ENCODE measurements at regions not wholly inside any gene's neighbourhood (a gene's known extent, or its start where the extent isn't known, plus 50 kb on each side); places are given as distances from the start of the nearest gene placed in this dataset.
"Not testable (repeated sequence)": the region's sequence is repeated elsewhere in the genome, so short reads cannot be mapped to it uniquely, and the experiment has no call there.

DNA sequence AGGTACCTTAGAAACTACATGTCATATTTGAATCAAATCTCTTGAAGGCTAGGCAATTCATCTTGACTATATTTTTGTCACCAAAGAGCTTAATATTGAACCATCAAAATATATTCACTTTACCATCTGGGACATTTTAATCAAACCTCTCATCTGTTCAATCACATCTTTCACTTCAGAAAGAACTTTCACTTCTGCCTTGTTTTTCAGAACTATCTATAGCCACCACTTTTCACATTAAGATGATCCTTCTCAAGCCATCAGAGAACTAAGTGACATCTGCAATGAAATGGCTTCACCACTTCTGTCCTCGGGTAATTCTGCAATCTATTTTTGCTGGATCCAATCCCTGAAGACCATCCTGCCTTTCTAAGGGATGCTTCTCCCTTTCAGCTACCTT is 57.8 kb downstream of the OR2B2 start:
- no peaks in the 10 kb centered on the region for H3K27me3 Mint-ChIP-seq
- H3K9me3 Mint-ChIP-seq = no peaks in the 10 kb centered on the region
- peak overlapping the region; percentile 23 for H3K27ac Mint-ChIP-seq
- H3K36me3 Mint-ChIP-seq = no peaks in the 10 kb centered on the region
- no peaks in the 10 kb centered on the region for H3K4me1 Mint-ChIP-seq
- no peak overlapping the region for H3K4me3 Mint-ChIP-seq

DNA sequence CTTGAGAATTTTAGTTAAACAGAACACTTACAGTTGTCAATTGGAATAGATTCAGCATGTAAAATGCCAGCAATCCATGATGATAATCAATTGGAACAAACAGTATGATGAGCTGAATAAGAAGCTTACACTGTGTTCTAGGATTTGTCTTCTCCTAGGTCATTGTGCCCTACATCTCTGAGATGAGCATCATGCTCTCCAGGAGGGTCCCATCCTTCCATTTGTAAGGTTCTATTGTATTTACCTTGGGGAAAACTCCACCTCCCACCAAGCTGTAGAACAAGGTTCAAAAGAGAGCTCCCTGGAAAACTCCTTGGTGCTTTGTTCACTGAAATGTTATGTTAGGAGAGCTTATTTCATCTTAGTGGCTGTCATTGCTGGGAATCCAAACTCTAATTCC is 60.8 kb downstream of the OR2B2 start:
- H3K27ac Mint-ChIP-seq = no peak overlapping the region
- no peak overlapping the region for H3K4me3 Mint-ChIP-seq
- H3K9me3 Mint-ChIP-seq = no peaks in the 10 kb centered on the region
- H3K4me1 Mint-ChIP-seq = no peaks in the 10 kb centered on the region
- no peaks in the 10 kb centered on the region for H3K36me3 Mint-ChIP-seq
- peaks cover 1% of the 10 kb centered on the region for H3K27me3 Mint-ChIP-seq

DNA sequence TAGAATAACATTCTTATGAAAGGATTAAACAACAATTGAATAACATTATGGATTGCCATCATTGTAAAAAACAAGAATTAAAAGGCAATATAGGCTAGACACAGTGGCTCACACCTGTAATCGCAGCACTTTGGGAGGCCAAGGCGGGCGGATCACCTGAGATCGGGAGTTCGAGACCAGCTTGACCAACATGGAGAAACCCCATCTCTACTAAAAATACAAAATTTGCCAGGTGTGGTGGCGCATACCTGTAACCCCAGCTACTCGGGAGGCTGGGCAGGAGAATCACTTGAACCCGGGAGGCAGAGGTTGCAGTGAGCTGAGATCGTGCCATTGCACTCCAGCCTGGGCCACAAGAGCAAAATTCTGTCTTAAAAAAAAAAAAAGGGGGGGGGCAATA is 63.2 kb downstream of the OR2B2 start:
- H3K36me3 Mint-ChIP-seq, H3K27ac Mint-ChIP-seq, H3K4me1 Mint-ChIP-seq, H3K4me3 Mint-ChIP-seq, H3K27me3 Mint-ChIP-seq, H3K9me3 Mint-ChIP-seq: not testable (repeated sequence)

GRCh38 chr6:27847706-27848105 is 64.5 kb downstream of the OR2B2 start:
- Mint-ChIP-seq H3K27ac (no peak overlapping the region), H3K4me3 (no peak overlapping the region), H3K27me3 (peaks cover 1% of the 10 kb centered on the region), H3K36me3 (peaks cover 1% of the 10 kb centered on the region), H3K4me1 (no peaks in the 10 kb centered on the region), H3K9me3 (no peaks in the 10 kb centered on the region)

GRCh38 chr6:27840572-27840971 is 71.6 kb downstream of the OR2B2 start:
- H3K9me3 Mint-ChIP-seq = no peaks in the 10 kb centered on the region
- H3K27ac Mint-ChIP-seq = no peak overlapping the region
- peaks cover 15% of the 10 kb centered on the region for H3K4me1 Mint-ChIP-seq

GRCh38 chr6:27839626-27840475 is 72.3 kb downstream of the OR2B2 start:
- peaks cover 21% of the 10 kb centered on the region for H3K4me1 Mint-ChIP-seq

More at GRCh38 chr6:27840572-27840971, 71.6 kb downstream of the OR2B2 start:
- peaks cover 1% of the 10 kb centered on the region for H3K36me3 Mint-ChIP-seq
- no peak overlapping the region for H3K4me3 Mint-ChIP-seq
- H3K27me3 Mint-ChIP-seq = peaks cover 5% of the 10 kb centered on the region

GRCh38 chr6:27838945-27839625 is 73.1 kb downstream of the OR2B2 start:
- H3K27me3 Mint-ChIP-seq = peaks cover 5% of the 10 kb centered on the region
- peaks cover 3% of the 10 kb centered on the region for H3K36me3 Mint-ChIP-seq
- peaks cover 26% of the 10 kb centered on the region for H3K4me1 Mint-ChIP-seq
- H3K4me3 Mint-ChIP-seq = no peak overlapping the region
- no peaks in the 10 kb centered on the region for H3K9me3 Mint-ChIP-seq
- H3K27ac Mint-ChIP-seq = no peak overlapping the region

More at GRCh38 chr6:27839626-27840475, 72.3 kb downstream of the OR2B2 start:
- H3K9me3 Mint-ChIP-seq = no peaks in the 10 kb centered on the region
- H3K4me3 Mint-ChIP-seq = no peak overlapping the region
- peaks cover 1% of the 10 kb centered on the region for H3K36me3 Mint-ChIP-seq
- peaks cover 5% of the 10 kb centered on the region for H3K27me3 Mint-ChIP-seq
- H3K27ac Mint-ChIP-seq = no peak overlapping the region

GRCh38 chr6:27838058-27838944 is 73.9 kb downstream of the OR2B2 start:
- Mint-ChIP-seq H3K27me3 (peaks cover 5% of the 10 kb centered on the region), H3K9me3 (no peaks in the 10 kb centered on the region), H3K27ac (no peak overlapping the region), H3K4me3 (no peak overlapping the region), H3K36me3 (peaks cover 4% of the 10 kb centered on the region), H3K4me1 (peaks cover 32% of the 10 kb centered on the region)

DNA sequence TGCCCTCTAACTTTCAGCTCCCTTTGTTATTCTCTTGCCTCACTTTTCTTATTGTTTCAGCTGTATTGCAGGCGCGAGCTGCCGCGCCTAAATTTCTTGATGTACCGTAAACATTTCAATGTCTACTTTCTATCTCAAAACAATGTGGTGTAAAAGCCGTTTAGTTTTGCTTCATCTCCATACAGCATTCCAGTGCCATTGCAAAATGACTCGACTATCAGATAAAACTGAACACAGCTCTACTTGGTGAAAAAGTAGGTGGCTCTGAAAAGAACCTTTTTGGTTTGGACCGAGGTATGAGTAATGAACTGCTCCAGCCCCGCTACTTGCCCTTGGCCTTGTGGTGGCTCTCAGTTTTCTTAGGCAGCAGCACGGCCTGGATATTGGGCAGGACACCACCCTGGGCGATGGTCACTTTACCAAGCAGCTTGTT is 74.6 kb downstream of the OR2B2 start:
- peaks cover 5% of the 10 kb centered on the region for H3K27me3 Mint-ChIP-seq
- peaks cover 34% of the 10 kb centered on the region for H3K4me1 Mint-ChIP-seq
- H3K36me3 Mint-ChIP-seq = peaks cover 4% of the 10 kb centered on the region
- H3K27ac Mint-ChIP-seq = no peak overlapping the region
- H3K9me3 Mint-ChIP-seq = no peaks in the 10 kb centered on the region
- H3K4me3 Mint-ChIP-seq = no peak overlapping the region

- Mint-ChIP-seq H3K9me3 (no peaks in the 10 kb centered on the region), H3K27ac (no peak overlapping the region), H3K36me3 (peaks cover 4% of the 10 kb centered on the region), H3K27me3 (peaks cover 5% of the 10 kb centered on the region), H3K4me3 (no peak overlapping the region), H3K4me1 (peaks cover 34% of the 10 kb centered on the region)
Observed at GRCh38 chr6:27836783-27837624, 75.2 kb downstream of the OR2B2 start.

- Mint-ChIP-seq H3K36me3 (peaks cover 4% of the 10 kb centered on the region), H3K27me3 (peaks cover 5% of the 10 kb centered on the region), H3K4me3 (no peak overlapping the region), H3K27ac (no peak overlapping the region), H3K4me1 (peaks cover 38% of the 10 kb centered on the region), H3K9me3 (no peaks in the 10 kb centered on the region)
Observed at GRCh38 chr6:27836141-27836782, 75.9 kb downstream of the OR2B2 start.

- Mint-ChIP-seq H3K36me3 (peaks cover 4% of the 10 kb centered on the region), H3K27me3 (peaks cover 5% of the 10 kb centered on the region), H3K4me1 (peaks cover 46% of the 10 kb centered on the region), H3K9me3 (no peaks in the 10 kb centered on the region), H3K4me3 (no peak overlapping the region), H3K27ac (peak overlapping the region; percentile 78)
Observed at GRCh38 chr6:27834879-27835549, 77.2 kb downstream of the OR2B2 start.

DNA sequence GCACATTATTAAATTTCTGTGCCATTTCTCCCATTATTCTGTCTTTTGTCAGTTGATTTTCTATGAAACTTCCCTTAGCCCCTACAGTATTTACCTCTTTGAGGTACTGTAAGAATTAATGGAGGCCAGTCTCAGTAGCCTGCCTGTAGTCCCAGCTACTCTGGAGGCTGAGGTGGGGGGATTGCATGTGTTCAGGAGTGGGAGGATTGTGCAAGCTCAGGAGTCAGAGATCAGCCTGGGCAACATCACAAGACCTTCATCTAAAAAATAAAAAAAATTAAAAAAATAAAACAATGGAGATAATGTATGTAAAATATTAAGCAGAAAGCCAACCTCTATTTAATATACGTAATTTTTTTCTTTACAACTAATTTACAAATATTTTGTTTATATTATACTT is 77.8 kb downstream of the OR2B2 start:
- Mint-ChIP-seq H3K4me3 (no peak overlapping the region), H3K4me1 (peaks cover 46% of the 10 kb centered on the region), H3K27ac (peak overlapping the region; percentile 82), H3K9me3 (no peaks in the 10 kb centered on the region), H3K27me3 (no peaks in the 10 kb centered on the region), H3K36me3 (peaks cover 4% of the 10 kb centered on the region)

All from activated naive CD4-positive, alpha-beta T cell treated with anti-CD3 and anti-CD28 coated beads, Interleukin-2, amount 50 U/mL, for 24 hours (primary cell).